Uterus (tissue), 3 donors: ENCODE measurements at regions not wholly inside any gene's neighbourhood (a gene's known extent, or its start where the extent isn't known, plus 50 kb on each side); places are given as distances from the start of the nearest gene placed in this dataset.

Experiments
- DNase-seq, 2 donors: peaks; one replicate each; pipeline ENCODE4 v3.0.0-alpha.2; 2019 to 2020
- H3K27ac ChIP-seq, 2 donors: fragments of 200-600 bp; sonication (generic); 1 replicate in 1 of 2; 2 replicates in 1 of 2; pipeline ENCODE4 v1.5.1; 2016 to 2018
- H3K27me3 ChIP-seq, 2 donors: fragments of 200-600 bp; sonication (generic); one replicate each; pipeline ENCODE4 v1.5.1; 2018 to 2019; ENCODE audit warnings: control low read depth in 1 of 2
- H3K36me3 ChIP-seq, 2 donors: fragments of 200-600 bp; sonication (generic); one replicate each; pipeline ENCODE4 v1.5.1; 2019; ENCODE audit warnings: control low read depth in 1 of 2
- H3K4me1 ChIP-seq, 2 donors: fragments of 200-600 bp; sonication (generic); one replicate each; pipeline ENCODE4 v1.5.1; 2018 to 2019; ENCODE audit warnings: control low read depth in 1 of 2
- H3K4me3 ChIP-seq, 2 donors: fragments of 200-600 bp; sonication (generic); 1 replicate in 1 of 2; 2 replicates in 1 of 2; pipeline ENCODE4 v1.5.1; 2018 to 2019; ENCODE audit warnings: mild to moderate bottlenecking in 1 of 2
- H3K9me3 ChIP-seq, 2 donors: fragments of 200-600 bp; sonication (generic); one replicate each; pipeline ENCODE4 v1.5.1; 2019; ENCODE audit warnings: control low read depth in 1 of 2
- POLR2A ChIP-seq, 2 donors: fragments of 450-650 bp; IDR thresholded peaks; one replicate each; pipeline ENCODE4 v1.6.1; 2016; ENCODE audit warnings: antibody characterized with exemption in 2 of 2, mild to moderate bottlenecking in 1 of 2, moderate library complexity in 1 of 2
- intact Hi-C: fragments of 100-400 bp; cut with DNase I; formaldehyde crosslinking; loops from one replicate; pipeline ENCODE4 v1.15.1; 2023; ENCODE audit warnings: low total_unique reads
- TF ChIP-seq, protein P1 (sequence below), 4 experiments: fragments of 200-600 bp in 2 of 4; fragments of 450-650 bp in 2 of 4; sonication (generic) in 2 of 4; IDR thresholded peaks; one replicate each; pipeline ENCODE4 v1.5.1; 2016 to 2019; ENCODE audit warnings: antibody characterized with exemption in 4 of 4, mild to moderate bottlenecking in 2 of 4, moderate library complexity in 1 of 4
- donor health status: DM: yes; HTN: yes; CAD: no.

DNA sequence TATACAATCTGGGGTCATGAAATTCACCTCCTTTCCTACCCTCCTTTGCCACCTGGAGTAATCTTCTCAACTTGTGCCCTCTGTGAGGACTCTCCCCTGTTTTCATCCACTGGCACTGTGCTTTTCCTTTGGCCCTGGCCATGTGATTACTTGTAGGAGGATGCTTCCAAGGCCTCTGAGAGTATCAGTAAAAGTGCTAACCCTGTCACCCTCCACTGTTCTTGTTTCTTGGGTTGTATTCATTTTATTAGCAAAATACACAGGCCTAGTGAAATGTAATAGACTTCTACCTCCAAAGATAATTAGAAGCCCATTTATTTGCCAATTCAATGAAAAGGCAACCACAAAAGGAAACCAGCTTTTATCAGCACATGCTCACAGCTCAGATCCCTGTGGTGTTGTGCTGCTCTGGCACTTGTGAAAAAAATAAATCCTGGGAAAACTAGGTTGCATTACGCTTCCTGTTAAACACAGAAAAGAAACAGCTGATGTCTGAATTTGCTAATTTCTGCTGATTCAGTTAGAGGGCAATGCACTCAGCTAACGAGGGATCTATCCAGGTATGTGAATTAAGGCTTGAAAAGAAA lies 357.5 kb upstream of the ETAA1 start:
- H3K4me3 ChIP-seq, result no peak overlapping the region
- no peaks in the 10 kb centered on the region for H3K27me3 ChIP-seq
- no peak for TF ChIP-seq POLR2A (IDR thresholded peaks at IDR 0.05)
- TF ChIP-seq, protein P1, sequence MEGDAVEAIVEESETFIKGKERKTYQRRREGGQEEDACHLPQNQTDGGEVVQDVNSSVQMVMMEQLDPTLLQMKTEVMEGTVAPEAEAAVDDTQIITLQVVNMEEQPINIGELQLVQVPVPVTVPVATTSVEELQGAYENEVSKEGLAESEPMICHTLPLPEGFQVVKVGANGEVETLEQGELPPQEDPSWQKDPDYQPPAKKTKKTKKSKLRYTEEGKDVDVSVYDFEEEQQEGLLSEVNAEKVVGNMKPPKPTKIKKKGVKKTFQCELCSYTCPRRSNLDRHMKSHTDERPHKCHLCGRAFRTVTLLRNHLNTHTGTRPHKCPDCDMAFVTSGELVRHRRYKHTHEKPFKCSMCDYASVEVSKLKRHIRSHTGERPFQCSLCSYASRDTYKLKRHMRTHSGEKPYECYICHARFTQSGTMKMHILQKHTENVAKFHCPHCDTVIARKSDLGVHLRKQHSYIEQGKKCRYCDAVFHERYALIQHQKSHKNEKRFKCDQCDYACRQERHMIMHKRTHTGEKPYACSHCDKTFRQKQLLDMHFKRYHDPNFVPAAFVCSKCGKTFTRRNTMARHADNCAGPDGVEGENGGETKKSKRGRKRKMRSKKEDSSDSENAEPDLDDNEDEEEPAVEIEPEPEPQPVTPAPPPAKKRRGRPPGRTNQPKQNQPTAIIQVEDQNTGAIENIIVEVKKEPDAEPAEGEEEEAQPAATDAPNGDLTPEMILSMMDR (IDR thresholded peaks at IDR 0.05), result no peak
- H3K36me3 ChIP-seq, result no peaks in the 10 kb centered on the region
- H3K4me1 ChIP-seq, result no peaks in the 10 kb centered on the region
- H3K27ac ChIP-seq, result no peak overlapping the region
- no peak for DNase-seq
- H3K9me3 ChIP-seq, result no peaks in the 10 kb centered on the region
- intact Hi-C loops, result no loop called here

DNA sequence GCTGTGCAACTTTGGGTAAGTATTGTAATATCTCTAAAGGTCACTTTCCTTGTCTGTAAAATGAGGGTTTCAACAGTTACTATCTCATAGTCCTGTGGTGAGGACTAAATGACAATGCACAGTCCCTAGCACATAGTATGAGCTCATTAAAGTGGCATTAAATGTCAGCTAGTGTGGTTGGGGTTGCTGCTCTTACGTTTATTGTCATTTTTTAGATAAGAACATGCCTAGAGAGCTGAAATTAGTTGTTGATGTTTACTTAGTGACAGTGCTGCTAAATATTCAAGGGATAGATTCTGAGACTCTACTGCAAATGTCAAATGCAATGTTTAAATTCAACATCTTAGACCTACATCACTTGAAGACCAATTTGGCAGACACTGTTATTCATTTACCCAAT lies 356.1 kb upstream of the ETAA1 start:
- no peaks in the 10 kb centered on the region for H3K27me3 ChIP-seq
- no peak overlapping the region for H3K4me3 ChIP-seq
- H3K27ac ChIP-seq, result no peak overlapping the region
- H3K4me1 ChIP-seq, result no peaks in the 10 kb centered on the region
- TF ChIP-seq, protein P1 (IDR thresholded peaks at IDR 0.05), result no peak
- TF ChIP-seq POLR2A (IDR thresholded peaks at IDR 0.05), result no peak
- H3K9me3 ChIP-seq, result no peaks in the 10 kb centered on the region
- no peaks in the 10 kb centered on the region for H3K36me3 ChIP-seq
- no peak for DNase-seq
- intact Hi-C loops, result no loop called here

DNA sequence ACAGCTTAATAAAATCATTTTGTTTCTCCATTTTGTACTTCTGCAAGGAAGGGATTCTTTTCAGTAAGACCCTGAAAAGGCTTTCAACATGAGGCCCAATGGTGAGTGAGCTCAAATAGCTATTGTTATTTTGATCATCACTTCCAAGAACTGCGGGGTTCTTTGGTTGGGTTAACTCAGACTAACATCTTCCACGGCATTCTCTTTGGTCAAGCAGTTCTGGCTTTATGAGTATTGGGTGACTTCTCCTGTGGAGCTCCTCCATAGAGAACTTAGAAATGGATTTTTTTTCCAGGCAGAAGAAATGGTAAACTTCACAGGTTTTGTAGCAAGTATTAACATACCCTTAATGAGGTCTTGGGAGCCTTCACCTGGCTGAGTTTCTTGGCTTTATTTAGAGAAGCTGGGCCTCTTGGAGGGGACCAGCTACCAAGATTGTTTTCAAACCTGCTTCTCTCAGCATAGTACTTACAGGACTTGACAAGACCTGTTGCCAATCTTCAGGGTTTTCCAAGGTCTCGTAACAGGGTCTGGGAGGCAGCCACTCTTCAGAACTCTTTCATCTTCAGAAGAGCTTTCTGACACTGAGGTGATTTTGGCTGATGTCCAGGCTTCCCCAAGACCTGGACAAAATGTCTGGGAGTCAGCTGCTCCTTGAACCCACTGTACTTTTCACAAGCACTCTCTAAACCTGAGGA lies 353.2 kb upstream of the ETAA1 start:
- no peaks in the 10 kb centered on the region for H3K27me3 ChIP-seq
- DNase-seq, result no peak
- no peaks in the 10 kb centered on the region for H3K9me3 ChIP-seq
- H3K36me3 ChIP-seq, result no peaks in the 10 kb centered on the region
- TF ChIP-seq POLR2A (IDR thresholded peaks at IDR 0.05), result no peak
- TF ChIP-seq, protein P1 (IDR thresholded peaks at IDR 0.05), result no peak
- no peak overlapping the region for H3K4me3 ChIP-seq
- H3K4me1 ChIP-seq, result no peaks in the 10 kb centered on the region
- intact Hi-C loops, result no loop called here
- no peak overlapping the region for H3K27ac ChIP-seq

DNA sequence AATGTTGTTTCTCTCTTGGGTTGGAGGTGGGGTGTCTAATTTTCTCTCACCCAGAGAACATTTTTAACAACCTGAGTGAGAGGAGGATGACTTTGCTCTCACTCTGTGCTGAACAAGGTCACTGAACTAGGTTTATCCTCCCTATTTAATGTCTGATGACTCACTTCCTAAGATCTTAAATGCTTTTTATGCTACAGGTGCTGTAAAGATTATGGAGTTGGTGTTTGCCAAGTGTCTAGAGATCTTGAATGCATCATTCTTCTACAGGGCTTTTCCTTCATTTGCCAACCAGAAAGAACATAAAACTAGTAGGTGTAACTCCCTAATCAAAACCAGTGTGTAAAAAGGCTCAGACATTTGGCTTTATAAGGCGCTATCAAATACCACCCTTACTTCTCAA lies 350.5 kb upstream of the ETAA1 start:
- H3K27ac ChIP-seq, result no peak overlapping the region
- DNase-seq, result no peak
- no peaks in the 10 kb centered on the region for H3K36me3 ChIP-seq
- no peaks in the 10 kb centered on the region for H3K4me1 ChIP-seq
- no peaks in the 10 kb centered on the region for H3K27me3 ChIP-seq
- TF ChIP-seq, protein P1 (IDR thresholded peaks at IDR 0.05), result no peak
- TF ChIP-seq POLR2A (IDR thresholded peaks at IDR 0.05), result no peak
- H3K4me3 ChIP-seq, result no peak overlapping the region
- intact Hi-C loops, result no loop called here
- no peaks in the 10 kb centered on the region for H3K9me3 ChIP-seq

DNA sequence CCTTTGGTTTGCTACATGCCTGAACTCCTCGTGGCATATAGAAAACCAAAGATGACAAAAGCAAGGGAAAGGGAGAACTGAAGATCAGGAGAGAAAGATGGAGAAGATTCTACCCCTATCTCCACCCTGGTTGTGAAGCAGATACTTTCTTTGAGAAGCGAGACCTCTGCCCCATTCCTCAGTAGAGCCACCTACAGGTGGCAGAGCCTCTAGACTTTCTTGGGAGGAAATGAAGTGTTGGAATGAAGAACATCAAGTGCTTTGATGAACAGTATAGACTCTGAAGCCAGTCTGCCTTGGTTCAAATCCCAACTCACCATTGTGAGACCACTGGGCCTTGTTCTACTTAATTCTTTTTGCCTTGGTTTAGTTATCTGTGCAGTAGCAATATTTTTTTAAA lies 348.8 kb upstream of the ETAA1 start:
- DNase-seq, result no peak
- no peaks in the 10 kb centered on the region for H3K27me3 ChIP-seq
- H3K4me1 ChIP-seq, result no peaks in the 10 kb centered on the region
- no peaks in the 10 kb centered on the region for H3K9me3 ChIP-seq
- H3K27ac ChIP-seq, result no peak overlapping the region
- H3K4me3 ChIP-seq, result no peak overlapping the region
- no peak for TF ChIP-seq POLR2A (IDR thresholded peaks at IDR 0.05)
- TF ChIP-seq, protein P1 (IDR thresholded peaks at IDR 0.05), result no peak
- H3K36me3 ChIP-seq, result no peaks in the 10 kb centered on the region
- intact Hi-C loops, result no loop called here
